ENCODE measurements at regions not wholly inside any gene's neighbourhood (a gene's known extent, or its start where the extent isn't known, plus 50 kb on each side); places are given as distances from the start of the nearest gene placed in this dataset.

GRCh38 chr14:101373690-101374295 is 187.5 kb upstream of the DIO3 start:
- 84 to 91% (median 90%) methylated on average over 22 of the region's 22 CpGs for WGBS, 3 donors

GRCh38 chr14:101374373-101375338 is 186.6 kb upstream of the DIO3 start:
- H3K27ac ChIP-seq (ENCODE audit: low read depth, low read length), result no peak overlapping the region
- 79 to 81% (median 79%) methylated on average over 19 of the region's 19 CpGs for WGBS, 3 donors

More at GRCh38 chr14:101373690-101374295, 187.5 kb upstream of the DIO3 start:
- H3K27ac ChIP-seq (ENCODE audit: low read depth, low read length), result no peak overlapping the region

GRCh38 chr14:101377069-101377468 is 184.2 kb upstream of the DIO3 start:
- no peak overlapping the region for H3K27ac ChIP-seq (ENCODE audit: low read depth, low read length)
- 64 to 73% (median 72%) methylated on average over 5 of the region's 5 CpGs for WGBS, 3 donors

- no peak overlapping the region for H3K27ac ChIP-seq (ENCODE audit: low read depth, low read length)
- WGBS, 3 donors, result 38 to 93% (median 68%) methylated on average over 2 of the region's 2 CpGs
Observed at GRCh38 chr14:101379842-101380241, 181.5 kb upstream of the DIO3 start.

- H3K27ac ChIP-seq (ENCODE audit: low read depth, low read length), result no peak overlapping the region
- 83 to 89% (median 87%) methylated on average over 3 of the region's 3 CpGs for WGBS, 3 donors
Observed at GRCh38 chr14:101380512-101380911, 180.8 kb upstream of the DIO3 start.

- H3K27ac ChIP-seq (ENCODE audit: low read depth, low read length), result no peak overlapping the region
Observed at GRCh38 chr14:101380940-101381339, 180.4 kb upstream of the DIO3 start.

- 88 to 91% (median 89%) methylated on average over 2 of the region's 2 CpGs for WGBS, 3 donors
- no peak overlapping the region for H3K27ac ChIP-seq (ENCODE audit: low read depth, low read length)
Observed at GRCh38 chr14:101383737-101384338, 177.5 kb upstream of the DIO3 start.

- 92 to 96% (median 95%) methylated on average over 9 of the region's 9 CpGs for WGBS, 3 donors
Observed at GRCh38 chr14:101394374-101394773, 166.9 kb upstream of the DIO3 start.

GRCh38 chr14:101395779-101396178 is 165.5 kb upstream of the DIO3 start:
- H3K27ac ChIP-seq (ENCODE audit: low read depth, low read length), result no peak overlapping the region
- WGBS, 3 donors, result 87 to 93% (median 92%) methylated on average over 5 of the region's 5 CpGs

More at GRCh38 chr14:101394374-101394773, 166.9 kb upstream of the DIO3 start:
- H3K27ac ChIP-seq (ENCODE audit: low read depth, low read length), result no peak overlapping the region

GRCh38 chr14:101397206-101397605 is 164.1 kb upstream of the DIO3 start:
- 88 to 95% (median 91%) methylated on average over 12 of the region's 12 CpGs for WGBS, 3 donors
- H3K27ac ChIP-seq (ENCODE audit: low read depth, low read length), result no peak overlapping the region

GRCh38 chr14:101398011-101398410 is 163.3 kb upstream of the DIO3 start:
- no peak overlapping the region for H3K27ac ChIP-seq (ENCODE audit: low read depth, low read length)
- WGBS, 3 donors, result 84 to 91% (median 90%) methylated on average over 14 of the region's 14 CpGs

- WGBS, 3 donors, result 26 to 92% (median 91%) methylated on average over 5 of the region's 5 CpGs
- no peak overlapping the region for H3K27ac ChIP-seq (ENCODE audit: low read depth, low read length)
Observed at GRCh38 chr14:101399737-101400517, 161.4 kb upstream of the DIO3 start.

- H3K27ac ChIP-seq (ENCODE audit: low read depth, low read length), result no peak overlapping the region
- 5 to 56% (median 5%) methylated on average over 11 of the region's 11 CpGs for WGBS, 3 donors
Observed at GRCh38 chr14:101400830-101401229, 160.5 kb upstream of the DIO3 start.

GRCh38 chr14:101402936-101403660 is 158.2 kb upstream of the DIO3 start:
- no peak overlapping the region for H3K27ac ChIP-seq (ENCODE audit: low read depth, low read length)

GRCh38 chr14:101404426-101405170 is 156.7 kb upstream of the DIO3 start:
- H3K27ac ChIP-seq (ENCODE audit: low read depth, low read length), result no peak overlapping the region
- 72 to 82% (median 76%) methylated on average over 11 of the region's 11 CpGs for WGBS, 3 donors

More at GRCh38 chr14:101402936-101403660, 158.2 kb upstream of the DIO3 start:
- WGBS, 3 donors, result 87 to 89% (median 87%) methylated on average over 23 of the region's 23 CpGs

- H3K27ac ChIP-seq (ENCODE audit: low read depth, low read length), result no peak overlapping the region
- 52 to 77% (median 62%) methylated on average over 12 of the region's 12 CpGs for WGBS, 3 donors
Observed at GRCh38 chr14:101405171-101405883, 156.0 kb upstream of the DIO3 start.

GRCh38 chr14:101406921-101407320 is 154.4 kb upstream of the DIO3 start:
- 88 to 94% (median 89%) methylated on average over 7 of the region's 7 CpGs for WGBS, 3 donors
- no peak overlapping the region for H3K27ac ChIP-seq (ENCODE audit: low read depth, low read length)

Measured in adipose tissue (tissue), 3 donors.